MG63 (cell line): ENCODE measurements at regions not wholly inside any gene's neighbourhood (a gene's known extent, or its start where the extent isn't known, plus 50 kb on each side); places are given as distances from the start of the nearest gene placed in this dataset.
A peak's percentile ranks its signal among the peaks of the same experiment; 100 is the strongest.

Experiments
- DNase-seq: peaks from one replicate; pipeline ENCODE4 v3.0.0-alpha.2; 2020
- H3K27me3 ChIP-seq: fragments of 250-450 bp; sonication (Bioruptor Pico); 2 replicates; pipeline ENCODE4 v1.5.1; 2020; ENCODE audit warnings: mild to moderate bottlenecking, moderate library complexity
- H3K36me3 ChIP-seq: fragments of 250-450 bp; sonication (Bioruptor Pico); 2 replicates; pipeline ENCODE4 v1.5.1; 2020; ENCODE audit warnings: mild to moderate bottlenecking, moderate library complexity
- H3K4me3 ChIP-seq: fragments of 250-450 bp; sonication (Bioruptor Pico); 2 replicates; pipeline ENCODE4 v1.5.1; 2020; ENCODE audit warnings: mild to moderate bottlenecking, moderate library complexity
- H3K9me3 ChIP-seq: fragments of 250-450 bp; sonication (Bioruptor Pico); 2 replicates; pipeline ENCODE4 v1.5.1; 2020; ENCODE audit warnings: mild to moderate bottlenecking, moderate library complexity

GRCh38 chr2:9096761-9097160 is 93.3 kb upstream of the MBOAT2 start:
- no peak for DNase-seq
- H3K9me3 ChIP-seq = no peaks in the 10 kb centered on the region
- no peak overlapping the region for H3K4me3 ChIP-seq
- H3K36me3 ChIP-seq = no peaks in the 10 kb centered on the region
- no peaks in the 10 kb centered on the region for H3K27me3 ChIP-seq

- no peak for DNase-seq
- H3K36me3 ChIP-seq = no peaks in the 10 kb centered on the region
- H3K9me3 ChIP-seq = no peaks in the 10 kb centered on the region
- no peaks in the 10 kb centered on the region for H3K27me3 ChIP-seq
- no peak overlapping the region for H3K4me3 ChIP-seq
Measured at GRCh38 chr2:9095690-9096089, 92.2 kb upstream of the MBOAT2 start.

- Histone ChIP-seq H3K36me3 (no peaks in the 10 kb centered on the region), H3K9me3 (no peaks in the 10 kb centered on the region), H3K4me3 (no peak overlapping the region), H3K27me3 (no peaks in the 10 kb centered on the region)
- DNase-seq = no peak
Measured at GRCh38 chr2:9095226-9095625, 91.7 kb upstream of the MBOAT2 start.

- H3K27me3 ChIP-seq = no peaks in the 10 kb centered on the region
- no peaks in the 10 kb centered on the region for H3K36me3 ChIP-seq
- H3K9me3 ChIP-seq = no peaks in the 10 kb centered on the region
- H3K4me3 ChIP-seq = no peak overlapping the region
- no peak for DNase-seq
Measured at GRCh38 chr2:9094117-9094516, 90.6 kb upstream of the MBOAT2 start.

GRCh38 chr2:9093324-9093723 is 89.8 kb upstream of the MBOAT2 start:
- DNase-seq = no peak
- Histone ChIP-seq H3K36me3 (no peaks in the 10 kb centered on the region), H3K4me3 (no peak overlapping the region), H3K27me3 (no peaks in the 10 kb centered on the region), H3K9me3 (no peaks in the 10 kb centered on the region)

GRCh38 chr2:9092383-9093282 is 89.1 kb upstream of the MBOAT2 start:
- Histone ChIP-seq H3K27me3 (no peaks in the 10 kb centered on the region), H3K9me3 (no peaks in the 10 kb centered on the region), H3K4me3 (no peak overlapping the region), H3K36me3 (no peaks in the 10 kb centered on the region)
- no peak for DNase-seq

- Histone ChIP-seq H3K9me3 (no peaks in the 10 kb centered on the region), H3K4me3 (no peak overlapping the region), H3K27me3 (no peaks in the 10 kb centered on the region), H3K36me3 (no peaks in the 10 kb centered on the region)
- no peak for DNase-seq
Measured at GRCh38 chr2:9091811-9092210, 88.3 kb upstream of the MBOAT2 start.

- Histone ChIP-seq H3K4me3 (no peak overlapping the region), H3K36me3 (no peaks in the 10 kb centered on the region), H3K27me3 (no peaks in the 10 kb centered on the region), H3K9me3 (no peaks in the 10 kb centered on the region)
- DNase-seq = no peak
Measured at GRCh38 chr2:9089831-9090230, 86.3 kb upstream of the MBOAT2 start.

GRCh38 chr2:9087121-9087681 is 83.7 kb upstream of the MBOAT2 start:
- peak; percentile 40 for DNase-seq
- Histone ChIP-seq H3K27me3 (no peaks in the 10 kb centered on the region), H3K9me3 (no peaks in the 10 kb centered on the region), H3K36me3 (no peaks in the 10 kb centered on the region), H3K4me3 (no peak overlapping the region)

- Histone ChIP-seq H3K36me3 (no peaks in the 10 kb centered on the region), H3K27me3 (no peaks in the 10 kb centered on the region), H3K9me3 (peaks cover 6% of the 10 kb centered on the region), H3K4me3 (no peak overlapping the region)
- no peak for DNase-seq
Measured at GRCh38 chr2:9086465-9086864, 83.0 kb upstream of the MBOAT2 start.

- no peak overlapping the region for H3K4me3 ChIP-seq
- peaks cover 8% of the 10 kb centered on the region for H3K9me3 ChIP-seq
- no peak for DNase-seq
- H3K27me3 ChIP-seq = no peaks in the 10 kb centered on the region
- H3K36me3 ChIP-seq = no peaks in the 10 kb centered on the region
Measured at GRCh38 chr2:9085353-9085752, 81.9 kb upstream of the MBOAT2 start.

GRCh38 chr2:9083287-9083686 is 79.8 kb upstream of the MBOAT2 start:
- no peaks in the 10 kb centered on the region for H3K36me3 ChIP-seq
- peaks cover 8% of the 10 kb centered on the region for H3K9me3 ChIP-seq
- DNase-seq = no peak
- H3K27me3 ChIP-seq = no peaks in the 10 kb centered on the region
- no peak overlapping the region for H3K4me3 ChIP-seq

- Histone ChIP-seq H3K4me3 (no peak overlapping the region), H3K27me3 (no peaks in the 10 kb centered on the region), H3K9me3 (peaks cover 8% of the 10 kb centered on the region), H3K36me3 (no peaks in the 10 kb centered on the region)
- no peak for DNase-seq
Measured at GRCh38 chr2:9082158-9082557, 78.7 kb upstream of the MBOAT2 start.

- no peak overlapping the region for H3K4me3 ChIP-seq
- H3K9me3 ChIP-seq = peaks cover 8% of the 10 kb centered on the region
- no peak for DNase-seq
- H3K36me3 ChIP-seq = no peaks in the 10 kb centered on the region
- no peaks in the 10 kb centered on the region for H3K27me3 ChIP-seq
Measured at GRCh38 chr2:9081750-9082149, 78.3 kb upstream of the MBOAT2 start.

GRCh38 chr2:9078405-9078804 is 74.9 kb upstream of the MBOAT2 start:
- Histone ChIP-seq H3K9me3 (peaks cover 8% of the 10 kb centered on the region), H3K27me3 (no peaks in the 10 kb centered on the region), H3K36me3 (no peaks in the 10 kb centered on the region), H3K4me3 (no peak overlapping the region)
- no peak for DNase-seq

GRCh38 chr2:9077691-9078090 is 74.2 kb upstream of the MBOAT2 start:
- DNase-seq = no peak
- H3K27me3 ChIP-seq = no peaks in the 10 kb centered on the region
- H3K9me3 ChIP-seq = peaks cover 8% of the 10 kb centered on the region
- H3K4me3 ChIP-seq = no peak overlapping the region
- no peaks in the 10 kb centered on the region for H3K36me3 ChIP-seq

GRCh38 chr2:9076755-9077154 is 73.3 kb upstream of the MBOAT2 start:
- Histone ChIP-seq H3K9me3 (peaks cover 5% of the 10 kb centered on the region), H3K27me3 (no peaks in the 10 kb centered on the region), H3K36me3 (no peaks in the 10 kb centered on the region), H3K4me3 (no peak overlapping the region)
- DNase-seq = no peak

GRCh38 chr2:9076210-9076609 is 72.7 kb upstream of the MBOAT2 start:
- no peaks in the 10 kb centered on the region for H3K36me3 ChIP-seq
- peak; percentile 63 for DNase-seq
- no peaks in the 10 kb centered on the region for H3K27me3 ChIP-seq
- H3K9me3 ChIP-seq = no peaks in the 10 kb centered on the region
- no peak overlapping the region for H3K4me3 ChIP-seq
